Endothelial cell of umbilical vein (primary cell): ENCODE measurements at regions not wholly inside any gene's neighbourhood (a gene's known extent, or its start where the extent isn't known, plus 50 kb on each side); places are given as distances from the start of the nearest gene placed in this dataset.
A peak's percentile ranks its signal among the peaks of the same experiment; 100 is the strongest.

Experiments used
- BruUV-seq: library from RNA; stranded (reverse); fragments of 400-500 nt; replicated peaks from 2 replicates; lab custom pipeline; 2021; lab: Mats Ljungman, UMichigan
- CTCF ChIA-PET: fragments of 300-600, 350-600 bp; sonication (Branson Sonifier 250); formaldehyde crosslinking; loops from one replicate; lab custom pipeline; 2021; ENCODE audit warnings: antibody characterized with exemption, inconsistent platforms; lab: Charles Lee
- POLR2A ChIA-PET: fragments of 300-600, 350-600 bp; sonication (Branson Sonifier 250); formaldehyde crosslinking; loops from one replicate; lab custom pipeline; 2021; ENCODE audit warnings: antibody characterized with exemption, inconsistent platforms; lab: Charles Lee
- DNase-seq: peaks from one replicate; pipeline ENCODE4 v3.0.0-alpha.2; 2011; ENCODE audit warnings: low read depth, low spot score
- FAIRE-seq: peaks from 2 replicates; lab custom pipeline; 2011; peaks lifted over from hg19 to GRCh38; lab: Jason Lieb, UNC
- H2AFZ ChIP-seq: 2 replicates; pipeline ENCODE4 v1.6.0; 2012; ENCODE audit warnings: low read depth, low read length, control low read depth, inconsistent platforms
- H3K27ac ChIP-seq: 2 replicates; pipeline ENCODE4 v1.5.1; 2011; ENCODE audit warnings: low read depth, mild to moderate bottlenecking, control low read depth, low read length, moderate library complexity; ENCODE audit not compliant: insufficient read depth
- H3K27me3 ChIP-seq, 2 experiments: 2 replicates each; pipeline versions ENCODE4 v1.6.0 to v1.6.1; 2011; ENCODE audit warnings: low read length in 2 of 2, mixed read lengths in 1 of 2; ENCODE audit not compliant: control insufficient read depth in 2 of 2, insufficient read depth in 2 of 2
- H3K36me3 ChIP-seq, 2 experiments: 2 replicates in 1 of 2; 3 replicates in 1 of 2; pipeline ENCODE4 v1.5.1; 2011; ENCODE audit warnings: low read length in 2 of 2, mild to moderate bottlenecking in 1 of 2, moderate library complexity in 1 of 2; ENCODE audit not compliant: control insufficient read depth in 2 of 2, insufficient read depth in 2 of 2; ENCODE audit errors: extremely low read depth in 1 of 2
- H3K4me1 ChIP-seq: 3 replicates; pipeline ENCODE4 v1.5.1; 2011; ENCODE audit warnings: mild to moderate bottlenecking, low read length; ENCODE audit not compliant: control insufficient read depth, insufficient read depth; ENCODE audit errors: extremely low read depth
- H3K4me2 ChIP-seq: 2 replicates; pipeline ENCODE4 v1.6.1; 2011; ENCODE audit warnings: low read length, control low read depth, mixed read lengths; ENCODE audit not compliant: insufficient read depth
- H3K4me3 ChIP-seq, 3 experiments: fragments of 200-600 bp in 1 of 3; sonication (generic), shearing (Covaris generic) in 1 of 3; replicated peaks in 1 of 3; 2 replicates each; pipeline ENCODE4 v1.5.1; 2011 to 2016; ENCODE audit warnings: control low read depth in 3 of 3, low read length in 3 of 3, mild to moderate bottlenecking in 2 of 3, inconsistent platforms in 1 of 3, low read depth in 1 of 3, moderate library complexity in 1 of 3; ENCODE audit not compliant: insufficient read depth in 1 of 3
- H3K79me2 ChIP-seq: 2 replicates; pipeline ENCODE4 v1.6.0; 2012; ENCODE audit warnings: low read length, inconsistent platforms; ENCODE audit not compliant: control insufficient read depth, insufficient read depth
- H3K9ac ChIP-seq: replicated peaks from 2 replicates; pipeline ENCODE3; 2011; ENCODE audit warnings: low read length, control low read depth; ENCODE audit not compliant: insufficient read depth; ENCODE audit errors: extremely low read depth
- H3K9me1 ChIP-seq: replicated peaks from 3 replicates; pipeline ENCODE4 v1.6.0; 2011; ENCODE audit warnings: mild to moderate bottlenecking, low read length; ENCODE audit not compliant: control insufficient read depth, insufficient read depth; ENCODE audit errors: extremely low read depth
- H3K9me3 ChIP-seq: replicated peaks from 2 replicates; pipeline ENCODE4 v1.5.1; 2012; ENCODE audit warnings: low read length, inconsistent platforms; ENCODE audit not compliant: control insufficient read depth, insufficient read depth
- H4K20me1 ChIP-seq: replicated peaks from 2 replicates; pipeline ENCODE3; 2011; ENCODE audit warnings: mild to moderate bottlenecking, low read length; ENCODE audit not compliant: control insufficient read depth, insufficient read depth; ENCODE audit errors: extremely low read depth
- CTCF ChIP-seq, 2 donors: IDR thresholded peaks; 1 replicate in 1 of 2; 2 replicates in 1 of 2; pipeline ENCODE4 v1.5.1; 2011; ENCODE audit warnings: low read length in 2 of 2, mild to moderate bottlenecking in 2 of 2, moderate library complexity in 2 of 2, control low read depth in 1 of 2, inconsistent platforms in 1 of 2, low read depth in 1 of 2; ENCODE audit not compliant: insufficient read depth in 1 of 2; ENCODE audit errors: extremely low read depth in 1 of 2
- EZH2 ChIP-seq: IDR thresholded peaks from 2 replicates; pipeline ENCODE4 v1.6.1; 2012; ENCODE audit warnings: borderline replicate concordance, low read depth, mild to moderate bottlenecking, moderate library complexity, low read length, inconsistent platforms; ENCODE audit not compliant: severe bottlenecking
- FOS ChIP-seq: IDR thresholded peaks from 2 replicates; pipeline ENCODE4 v1.6.1; 2011; ENCODE audit warnings: mild to moderate bottlenecking, low read length, moderate library complexity, borderline replicate concordance; ENCODE audit not compliant: insufficient read depth
- GATA2 ChIP-seq: IDR thresholded peaks from 2 replicates; pipeline ENCODE4 v1.7.0; 2011; ENCODE audit warnings: low read depth, mild to moderate bottlenecking, moderate library complexity, mixed read lengths, low read length; ENCODE audit not compliant: insufficient read length, insufficient read depth
- JUN ChIP-seq: IDR thresholded peaks from 2 replicates; pipeline ENCODE4 v1.6.1; 2011; ENCODE audit warnings: borderline replicate concordance, low read depth; ENCODE audit not compliant: insufficient read length, insufficient read depth
- MYC ChIP-seq: IDR thresholded peaks from one replicate; pipeline ENCODE4 v1.6.1; 2011; ENCODE audit warnings: mild to moderate bottlenecking, low read depth, low read length
- POLR2A ChIP-seq: IDR thresholded peaks from 2 replicates; pipeline ENCODE4 v1.6.1; 2012; ENCODE audit warnings: low read depth, mild to moderate bottlenecking, control low read depth, low read length
- POLR2AphosphoS5 ChIP-seq: IDR thresholded peaks from 2 replicates; pipeline ENCODE4 v1.6.1; 2012; ENCODE audit warnings: low read depth, mild to moderate bottlenecking, control low read depth, low read length, moderate library complexity; ENCODE audit not compliant: insufficient read depth
- dilution Hi-C: fragments of 300-500 bp; cut with MboI; formaldehyde crosslinking; loops from one replicate; pipeline ENCODE4 v1.15.0; 2019; ENCODE audit warnings: low sequenced_read_pairs; ENCODE audit not compliant: extremely low pct_ligation_motif_present
- intact Hi-C: fragments of 100-400 bp; cut with micrococcal nuclease; formaldehyde crosslinking; loops from one replicate; pipeline ENCODE4 v1.10.0; 2022
- TF ChIP-seq, protein P1 (sequence below): IDR thresholded peaks from 2 replicates; pipeline ENCODE4 v1.6.1; 2011; ENCODE audit not compliant: insufficient read depth, insufficient read length

DNA sequence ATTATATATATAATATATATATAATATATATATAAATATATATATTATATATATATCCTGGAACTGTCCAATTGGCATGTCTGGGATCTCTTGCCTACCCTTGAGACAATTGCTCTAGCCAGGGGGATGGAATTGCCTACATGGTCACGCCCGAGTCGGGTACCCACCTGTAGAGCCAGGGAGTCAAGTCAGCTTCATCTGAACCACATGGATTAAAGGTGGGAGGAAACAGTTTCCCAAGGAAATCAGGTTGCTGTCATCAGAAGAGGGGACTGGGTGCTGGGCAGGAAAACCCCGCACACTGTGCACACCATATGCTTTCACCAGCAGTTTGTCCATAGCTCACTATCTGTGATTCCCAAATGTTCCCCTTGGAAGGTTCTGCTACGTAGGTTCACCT lies 252.5 kb upstream of the NOX3 start:
- Histone ChIP-seq H3K9ac (no peak overlapping the region), H3K79me2 (no peaks in the 10 kb centered on the region), H3K9me1 (no peaks in the 10 kb centered on the region), H2AFZ (no peak overlapping the region), H3K9me3 (no peaks in the 10 kb centered on the region), H4K20me1 (no peaks in the 10 kb centered on the region), H3K4me3 (no peak overlapping the region), H3K27me3 (no peaks in the 10 kb centered on the region), H3K4me1 (peaks cover 9% of the 10 kb centered on the region), H3K36me3 (no peaks in the 10 kb centered on the region), H3K27ac (no peak overlapping the region), H3K4me2 (no peak overlapping the region)
- TF ChIP-seq EZH2: no peak
- no peak for TF ChIP-seq FOS
- no peak for TF ChIP-seq MYC
- ChIA-PET POLR2A (no interaction called here), CTCF (no interaction called here)
- no peak for DNase-seq
- BruUV-seq: no TSS peak
- dilution Hi-C loops: no loop called here
- FAIRE-seq: no peak
- intact Hi-C loops: loop anchor here (10.0 kb wide), 1 partner anchor 383 kb away; no protein-coding TSS in a partner anchor

DNA sequence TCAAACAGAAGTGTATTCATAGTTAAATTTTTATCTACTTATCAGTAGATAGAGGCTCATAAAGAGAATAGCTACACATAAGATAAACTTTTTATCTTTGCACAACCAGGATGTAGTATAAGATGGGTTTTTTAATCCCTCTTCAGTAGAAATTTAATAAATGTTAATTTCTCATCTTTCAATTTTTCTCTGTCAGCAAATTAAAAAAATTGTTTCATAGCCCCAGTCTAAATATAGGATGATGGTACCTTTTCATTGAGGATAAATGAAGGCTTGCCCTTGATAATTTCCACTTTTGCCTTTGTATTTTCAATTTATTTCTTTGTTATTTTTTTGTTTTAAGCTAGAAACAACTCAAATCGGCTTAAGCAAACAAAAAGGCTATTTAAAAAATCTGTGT lies 251.2 kb upstream of the NOX3 start:
- ChIA-PET CTCF (interaction anchor here (1.6 kb wide), 1 partner anchor 10 kb away, joined by 8 read pairs; no protein-coding TSS in a partner anchor), POLR2A (no interaction called here)
- Histone ChIP-seq H3K27ac (no peak overlapping the region), H3K4me3 (no peak overlapping the region), H3K9me3 (no peaks in the 10 kb centered on the region), H3K9ac (no peak overlapping the region), H3K9me1 (no peaks in the 10 kb centered on the region), H4K20me1 (no peaks in the 10 kb centered on the region), H3K27me3 (no peaks in the 10 kb centered on the region), H3K36me3 (no peaks in the 10 kb centered on the region), H3K79me2 (no peaks in the 10 kb centered on the region), H3K4me1 (peaks cover 9% of the 10 kb centered on the region), H3K4me2 (no peak overlapping the region), H2AFZ (no peak overlapping the region)
- DNase-seq: no peak
- no TSS peak for BruUV-seq
- intact Hi-C loops (loop anchor here (10.0 kb wide), 1 partner anchor 382 kb away; no protein-coding TSS in a partner anchor), dilution Hi-C loops (no loop called here)
- FAIRE-seq: peak; percentile 47
- TF ChIP-seq, protein P1, sequence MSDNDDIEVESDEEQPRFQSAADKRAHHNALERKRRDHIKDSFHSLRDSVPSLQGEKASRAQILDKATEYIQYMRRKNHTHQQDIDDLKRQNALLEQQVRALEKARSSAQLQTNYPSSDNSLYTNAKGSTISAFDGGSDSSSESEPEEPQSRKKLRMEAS: no peak
- TF ChIP-seq EZH2: no peak
- no peak for TF ChIP-seq POLR2AphosphoS5
- no peak for TF ChIP-seq CTCF (IDR thresholded peaks at IDR 0.05; ENCODE audit: extremely low read depth in 1 of 2, insufficient read depth in 1 of 2, low read depth in 1 of 2, low read length in 2 of 2)
- no peak for TF ChIP-seq POLR2A
- no peak for TF ChIP-seq GATA2
- TF ChIP-seq JUN: no peak
- no peak for TF ChIP-seq MYC
- no peak for TF ChIP-seq FOS
